ENCODE measurements at regions not wholly inside any gene's neighbourhood (a gene's known extent, or its start where the extent isn't known, plus 50 kb on each side); places are given as distances from the start of the nearest gene placed in this dataset.

GRCh38 chrX:122787231-122787630, 396.8 kb upstream of the GRIA3 start:
- TF ChIP-seq CTCF (IDR thresholded peaks at IDR 0.05) (no peak), POLR2A (IDR thresholded peaks at IDR 0.05) (no peak), POLR2AphosphoS5 (IDR thresholded peaks at IDR 0.05) (no peak)
